GM19467 (cell line): ENCODE measurements at regions not wholly inside any gene's neighbourhood (a gene's known extent, or its start where the extent isn't known, plus 50 kb on each side); places are given as distances from the start of the nearest gene placed in this dataset.
A peak's percentile ranks its signal among the peaks of the same experiment; 100 is the strongest.
"Not testable (repeated sequence)": the region's sequence is repeated elsewhere in the genome, so short reads cannot be mapped to it uniquely, and the experiment has no call there.

ENCODE experiments used
- ATAC-seq: cut with Tn5 transposase; IDR thresholded peaks from one replicate; pipeline ENCODE4 v1.9.1; 2021; ENCODE audit warnings: mild to moderate bottlenecking, moderate library complexity; ENCODE audit not compliant: unreplicated experiment

- ATAC-seq, result no peak
Measured at GRCh38 chr6:114718716-114719270, 376.0 kb upstream of the HS3ST5 start.

- ATAC-seq, result no peak
Measured at GRCh38 chr6:114718186-114718585, 375.4 kb upstream of the HS3ST5 start.

DNA sequence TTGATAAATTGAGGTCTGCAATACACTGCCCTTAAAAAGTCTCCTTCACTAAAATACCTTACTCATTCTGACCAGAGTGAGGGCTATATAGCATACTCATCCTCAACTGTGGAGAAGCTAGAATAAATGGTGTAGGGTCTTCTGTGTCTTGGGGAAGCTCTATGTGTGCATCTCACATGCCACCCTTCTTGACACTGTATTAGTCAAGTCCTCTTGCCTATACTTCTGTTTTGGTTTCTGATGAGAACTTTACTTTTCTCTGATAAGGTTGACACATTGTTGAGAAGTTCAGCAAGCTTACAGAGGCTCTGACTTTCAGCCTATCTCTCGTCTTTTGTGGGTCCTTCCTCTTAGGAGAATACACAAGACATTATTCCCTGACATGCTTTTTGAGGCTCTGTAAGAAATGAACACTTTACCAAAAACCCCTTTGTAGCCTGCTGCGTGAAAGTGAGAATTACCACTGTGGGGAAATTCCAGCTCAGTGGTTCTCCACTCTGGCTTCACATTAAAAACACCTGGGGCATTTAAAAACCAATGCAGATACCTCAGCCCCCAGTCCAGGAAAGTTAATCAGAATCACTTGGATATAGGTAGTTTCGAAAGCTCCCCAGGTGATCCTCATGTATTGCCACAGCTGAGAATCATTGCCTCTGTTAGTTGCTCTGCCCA is 372.1 kb upstream of the HS3ST5 start:
- peak; percentile 47 for ATAC-seq

- ATAC-seq, result no peak
Measured at GRCh38 chr6:114713690-114714089, 370.9 kb upstream of the HS3ST5 start.

DNA sequence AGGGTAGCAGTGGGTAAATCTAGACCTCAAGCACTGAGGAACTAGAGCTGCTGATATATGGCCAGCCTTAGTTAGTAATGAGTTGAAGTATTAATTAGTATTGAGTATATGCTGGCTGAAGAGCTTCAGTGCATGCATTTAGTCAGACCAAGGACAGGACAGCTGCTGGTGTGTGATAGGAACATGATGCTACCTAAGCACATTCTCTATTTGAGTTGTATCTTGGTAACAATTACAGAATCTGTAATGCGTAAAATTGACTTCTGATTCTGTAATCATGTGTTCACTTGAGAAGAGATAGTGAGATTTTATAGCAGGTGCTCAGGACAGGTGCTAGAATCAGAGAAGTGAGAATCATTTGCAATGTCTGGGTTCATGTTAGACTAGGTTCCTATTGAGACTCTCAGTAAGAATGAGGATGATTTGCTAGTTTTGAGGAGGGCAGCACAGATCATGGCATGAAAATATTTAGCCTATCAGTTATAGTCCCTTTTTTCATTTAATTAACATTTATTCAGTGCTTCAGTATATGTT is 369.4 kb upstream of the HS3ST5 start:
- ATAC-seq, result peak; percentile 43

DNA sequence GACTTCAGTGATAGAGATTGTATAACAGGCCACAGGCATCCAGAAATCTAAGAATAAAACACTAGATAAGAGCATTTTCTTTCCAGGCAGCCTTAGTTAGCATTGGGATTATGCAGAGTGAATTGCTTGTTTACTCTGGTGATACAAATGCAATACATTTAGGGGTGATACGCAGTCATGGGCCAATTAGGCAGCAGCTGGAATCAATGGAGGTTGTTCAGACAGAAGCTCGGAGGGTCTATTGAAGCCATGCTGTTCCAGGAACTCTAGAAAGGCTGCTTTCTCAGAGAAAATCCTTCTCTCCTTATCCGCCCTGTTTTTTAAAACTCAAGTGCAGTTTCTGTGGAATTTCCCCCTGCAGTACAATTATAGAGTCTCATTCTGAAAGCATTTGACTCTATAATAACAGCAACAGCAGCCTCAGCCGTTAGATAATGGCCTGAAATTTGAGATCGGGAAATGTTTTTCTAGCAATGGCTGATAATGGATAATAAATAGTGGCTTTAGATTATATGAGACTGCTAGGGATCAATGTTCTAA is 364.3 kb upstream of the HS3ST5 start:
- no peak for ATAC-seq

DNA sequence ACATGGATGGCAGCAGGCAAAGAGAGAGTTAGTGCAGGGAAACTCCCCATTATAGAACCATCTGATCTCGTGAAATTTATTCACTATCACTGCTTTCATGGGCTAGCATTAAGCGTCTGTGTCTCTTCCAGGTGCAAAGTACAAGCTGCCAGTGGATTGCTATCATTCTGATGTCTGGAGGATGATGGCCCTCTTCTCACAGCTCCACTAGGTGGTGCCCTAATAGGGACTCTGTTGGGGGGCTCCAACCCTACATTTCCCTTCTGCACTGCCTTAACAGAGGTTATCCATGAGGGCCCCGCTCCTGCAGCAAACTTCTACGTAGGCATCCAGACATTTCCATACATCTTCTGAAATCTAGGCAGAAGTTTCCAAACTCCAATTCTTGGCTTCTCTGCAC is 347.8 kb upstream of the HS3ST5 start:
- no peak for ATAC-seq

GRCh38 chr6:114659513-114659912 is 316.7 kb upstream of the HS3ST5 start:
- no peak for ATAC-seq

- ATAC-seq, result no peak
Measured at GRCh38 chr6:114651611-114652010, 308.8 kb upstream of the HS3ST5 start.

GRCh38 chr6:114650891-114651290 is 308.1 kb upstream of the HS3ST5 start:
- ATAC-seq, result no peak

DNA sequence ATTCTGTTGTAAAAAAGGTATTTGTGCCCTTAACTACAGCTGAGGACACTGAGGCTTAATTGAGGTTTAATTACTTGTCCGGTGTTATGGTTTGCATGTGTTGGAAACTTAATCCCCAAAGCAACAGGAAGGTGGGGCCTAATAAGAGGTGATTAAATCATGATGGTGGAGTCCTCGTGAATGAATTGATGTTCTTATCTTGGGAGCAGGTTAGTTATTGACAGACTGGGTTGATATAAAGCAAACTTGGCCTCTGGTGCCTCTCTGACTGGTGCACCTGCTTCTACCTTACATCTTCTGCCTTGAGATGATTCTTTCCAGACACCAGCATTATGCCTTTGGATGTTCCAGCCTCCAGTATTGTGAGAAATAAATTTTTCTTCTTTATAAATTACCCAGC is 306.5 kb upstream of the HS3ST5 start:
- no peak for ATAC-seq

DNA sequence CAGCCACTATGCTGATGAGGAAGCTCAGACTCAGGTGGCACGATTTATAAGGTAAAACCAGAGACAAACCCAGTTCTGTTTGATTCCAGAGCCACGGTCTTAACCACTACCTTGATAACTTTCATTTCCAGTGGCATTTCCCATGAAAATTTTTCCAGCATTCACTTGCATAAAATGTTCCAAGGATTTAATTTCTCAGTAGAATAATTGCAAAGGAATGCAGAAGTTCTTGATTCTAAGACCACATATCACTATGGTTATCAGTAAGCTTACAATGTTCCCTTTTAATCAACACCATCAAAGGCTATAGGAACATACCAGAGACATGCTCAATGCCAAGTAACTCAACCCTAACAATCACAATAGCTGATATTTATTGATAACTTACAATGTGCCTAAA is 306.0 kb upstream of the HS3ST5 start:
- no peak for ATAC-seq

DNA sequence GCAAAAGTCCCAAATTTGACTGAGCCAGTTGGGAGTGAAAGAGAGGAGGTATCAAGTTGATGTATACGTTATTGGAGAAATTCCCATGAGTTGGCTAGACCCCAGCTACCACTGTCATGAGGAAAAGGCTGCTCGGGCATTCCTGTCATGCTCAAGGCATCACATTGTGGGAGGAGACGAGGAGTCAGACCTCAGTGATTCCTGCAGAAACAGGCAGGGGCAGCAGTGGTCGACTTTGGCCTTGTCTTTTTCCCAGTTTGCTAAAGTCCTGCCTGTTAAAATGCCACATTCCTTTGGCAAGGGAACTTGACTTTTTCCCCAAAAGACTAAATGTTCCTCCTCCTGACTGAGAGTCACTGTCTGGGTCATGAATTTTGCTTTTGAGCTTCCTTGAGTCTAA is 295.5 kb upstream of the HS3ST5 start:
- no peak for ATAC-seq

DNA sequence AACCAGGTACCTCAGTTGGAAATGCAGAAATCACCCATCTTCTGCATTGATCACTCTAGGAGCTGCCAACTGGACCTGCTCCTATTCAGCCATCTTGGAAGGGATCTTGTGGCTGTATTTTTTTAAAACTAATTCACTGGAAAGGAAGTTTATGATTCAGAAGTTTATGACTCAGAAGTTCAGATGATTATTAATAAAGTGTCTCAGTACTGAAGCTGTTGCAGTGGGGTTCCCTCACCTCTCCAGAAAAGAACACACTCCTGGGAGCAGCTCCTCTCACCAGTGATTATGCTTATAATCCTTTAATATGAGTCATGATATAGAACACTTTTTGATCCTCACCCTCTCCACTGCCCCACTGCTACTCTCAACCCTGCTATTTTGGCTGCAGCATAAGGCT is 291.2 kb upstream of the HS3ST5 start:
- ATAC-seq, result no peak

- ATAC-seq, result not testable (repeated sequence)
Measured at GRCh38 chr6:114626226-114626625, 283.4 kb upstream of the HS3ST5 start.

- ATAC-seq, result no peak
Measured at GRCh38 chr6:114619621-114620200, 276.9 kb upstream of the HS3ST5 start.

DNA sequence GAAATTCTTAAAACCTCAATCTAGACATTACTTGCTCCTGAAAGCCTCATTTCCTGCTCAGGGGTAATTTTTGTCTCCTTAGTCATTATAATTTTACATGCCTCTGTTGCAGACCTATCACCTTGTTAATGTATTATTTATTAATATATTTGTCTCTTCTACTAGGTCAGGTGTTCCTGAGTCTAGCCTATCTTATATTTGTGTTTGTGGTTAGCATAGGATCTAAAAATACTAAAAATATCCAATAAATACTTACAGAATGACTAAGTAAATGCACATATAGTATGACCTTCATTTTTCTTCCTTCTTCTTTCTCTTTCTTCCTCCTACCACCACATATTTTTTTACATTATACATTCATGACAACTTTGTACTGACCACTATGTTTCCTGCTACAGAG is 268.9 kb upstream of the HS3ST5 start:
- ATAC-seq, result peak; percentile 88

- no peak for ATAC-seq
Measured at GRCh38 chr6:114608091-114608490, 265.3 kb upstream of the HS3ST5 start.

GRCh38 chr6:114605656-114606055 is 262.8 kb upstream of the HS3ST5 start:
- no peak for ATAC-seq

DNA sequence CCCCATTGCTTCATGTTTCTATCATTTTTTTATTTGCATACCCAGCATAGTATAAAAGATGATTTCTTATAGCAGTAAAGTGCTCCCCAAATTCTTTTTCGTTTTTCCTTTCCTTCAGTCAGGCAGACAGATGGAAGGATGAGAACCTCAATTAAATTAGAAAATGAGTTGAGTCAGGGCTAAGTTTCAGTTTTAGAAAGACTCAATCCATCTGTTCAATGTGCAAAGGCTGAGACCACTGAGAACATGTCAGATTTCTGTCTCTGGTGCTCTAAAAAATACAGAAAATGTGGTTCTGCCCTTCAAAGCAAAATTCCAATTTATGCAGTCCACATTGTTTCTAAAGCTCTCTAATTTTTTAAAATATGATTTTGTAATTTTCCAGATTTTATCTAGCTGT is 257.6 kb upstream of the HS3ST5 start:
- no peak for ATAC-seq

DNA sequence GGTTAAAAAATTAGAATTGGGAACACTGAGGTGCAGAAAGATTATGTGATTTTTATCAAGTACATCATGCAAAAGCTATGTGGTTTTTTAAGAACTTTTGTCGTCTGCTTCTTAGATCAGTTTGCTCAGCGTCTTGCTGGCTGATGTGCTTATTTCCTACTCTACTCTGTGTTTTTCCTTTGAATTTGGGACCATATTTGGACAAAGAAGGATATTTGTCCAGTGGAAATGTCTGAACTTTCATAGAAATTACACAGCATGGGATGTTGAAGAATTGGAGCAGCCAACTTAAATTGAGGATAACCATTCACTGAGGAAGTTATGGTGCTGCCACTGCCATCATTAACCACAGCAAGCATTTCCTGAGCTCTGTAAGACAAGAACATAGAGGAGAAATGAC is 252.8 kb upstream of the HS3ST5 start:
- ATAC-seq, result no peak

DNA sequence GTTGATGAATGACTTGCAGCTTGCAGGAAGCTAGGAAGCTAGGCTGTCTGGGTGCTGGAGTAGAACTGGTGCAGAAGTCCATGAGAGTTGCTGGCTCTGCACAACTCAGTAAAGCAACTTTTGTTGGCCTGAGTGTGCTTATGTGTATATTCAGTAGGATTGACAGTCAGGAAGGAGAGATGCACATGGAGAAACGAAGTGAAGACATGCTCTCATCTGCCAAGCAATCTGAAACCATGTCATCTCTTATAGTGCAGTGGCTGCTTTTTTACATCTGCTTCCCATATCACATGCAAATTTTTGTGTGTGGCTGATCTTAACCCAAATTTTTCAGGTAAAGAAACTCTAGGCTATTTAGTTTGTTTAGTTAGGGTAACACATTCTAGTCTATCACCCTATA is 252.4 kb upstream of the HS3ST5 start:
- ATAC-seq, result no peak
